ENCODE measurements at regions not wholly inside any gene's neighbourhood (a gene's known extent, or its start where the extent isn't known, plus 50 kb on each side); places are given as distances from the start of the nearest gene placed in this dataset.

DNA sequence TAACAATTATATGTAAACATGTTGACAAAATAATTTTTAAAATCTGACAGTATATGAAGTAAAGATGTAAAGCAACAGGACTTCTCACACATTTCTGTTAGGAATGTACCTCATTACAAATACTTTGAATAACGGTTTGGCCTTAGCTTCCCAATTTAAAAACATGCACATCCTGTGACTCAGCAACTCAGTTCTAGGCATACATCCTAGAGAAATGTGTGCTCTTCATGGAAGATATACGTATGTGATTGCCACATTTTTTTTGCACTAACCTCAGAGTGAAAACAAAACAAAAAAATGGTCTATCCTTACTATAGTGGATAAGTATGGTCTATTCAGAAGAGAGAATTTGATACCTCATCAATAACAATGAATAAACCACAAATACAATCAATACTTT is 314.6 kb downstream of the LIG4 start:
- Histone ChIP-seq H3K9me3 (no peaks in the 10 kb centered on the region), H3K27me3 (replicated peaks; ENCODE audit: insufficient read depth) (no peaks in the 10 kb centered on the region), H3K4me3 (no peak overlapping the region), H3K36me3 (no peaks in the 10 kb centered on the region), H3K27ac (no peak overlapping the region), H3K4me1 (ENCODE audit: control insufficient read depth in 1 of 2, low read depth in 2 of 2) (no peaks in the 10 kb centered on the region)
- TF ChIP-seq, protein P1, sequence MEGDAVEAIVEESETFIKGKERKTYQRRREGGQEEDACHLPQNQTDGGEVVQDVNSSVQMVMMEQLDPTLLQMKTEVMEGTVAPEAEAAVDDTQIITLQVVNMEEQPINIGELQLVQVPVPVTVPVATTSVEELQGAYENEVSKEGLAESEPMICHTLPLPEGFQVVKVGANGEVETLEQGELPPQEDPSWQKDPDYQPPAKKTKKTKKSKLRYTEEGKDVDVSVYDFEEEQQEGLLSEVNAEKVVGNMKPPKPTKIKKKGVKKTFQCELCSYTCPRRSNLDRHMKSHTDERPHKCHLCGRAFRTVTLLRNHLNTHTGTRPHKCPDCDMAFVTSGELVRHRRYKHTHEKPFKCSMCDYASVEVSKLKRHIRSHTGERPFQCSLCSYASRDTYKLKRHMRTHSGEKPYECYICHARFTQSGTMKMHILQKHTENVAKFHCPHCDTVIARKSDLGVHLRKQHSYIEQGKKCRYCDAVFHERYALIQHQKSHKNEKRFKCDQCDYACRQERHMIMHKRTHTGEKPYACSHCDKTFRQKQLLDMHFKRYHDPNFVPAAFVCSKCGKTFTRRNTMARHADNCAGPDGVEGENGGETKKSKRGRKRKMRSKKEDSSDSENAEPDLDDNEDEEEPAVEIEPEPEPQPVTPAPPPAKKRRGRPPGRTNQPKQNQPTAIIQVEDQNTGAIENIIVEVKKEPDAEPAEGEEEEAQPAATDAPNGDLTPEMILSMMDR (IDR thresholded peaks at IDR 0.05), result no peak
- no peak for ATAC-seq (ENCODE audit: insufficient number of reproducible peaks, low FRiP score, low read depth)
- DNase-seq (ENCODE audit: low spot score), result no peak

DNA sequence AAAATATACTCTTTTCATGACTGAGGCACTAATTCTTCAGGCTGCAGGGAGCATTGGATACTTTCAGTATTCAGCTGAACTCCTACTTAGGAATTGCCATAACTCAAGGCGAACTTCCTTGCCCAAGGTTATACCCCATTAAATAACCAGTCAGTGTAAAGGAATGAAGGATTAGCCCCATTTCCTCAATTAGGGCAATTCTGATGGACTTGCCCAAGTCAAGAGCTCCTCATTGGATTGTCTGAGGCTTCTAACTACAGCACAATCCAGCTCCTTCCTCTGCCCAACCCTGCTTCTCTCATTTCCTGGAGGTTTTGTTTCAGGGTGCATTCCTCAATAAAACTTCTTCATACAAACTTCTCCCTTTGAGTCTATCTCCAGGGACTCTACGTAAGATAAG is 329.2 kb downstream of the LIG4 start:
- ATAC-seq (ENCODE audit: insufficient number of reproducible peaks, low FRiP score, low read depth), result no peak
- Histone ChIP-seq H3K27me3 (replicated peaks; ENCODE audit: insufficient read depth) (no peaks in the 10 kb centered on the region), H3K36me3 (no peaks in the 10 kb centered on the region), H3K4me3 (no peak overlapping the region), H3K4me1 (ENCODE audit: control insufficient read depth in 1 of 2, low read depth in 2 of 2) (no peaks in the 10 kb centered on the region), H3K27ac (no peak overlapping the region), H3K9me3 (no peaks in the 10 kb centered on the region)
- DNase-seq (ENCODE audit: low spot score), result no peak
- TF ChIP-seq, protein P1 (IDR thresholded peaks at IDR 0.05), result no peak

DNA sequence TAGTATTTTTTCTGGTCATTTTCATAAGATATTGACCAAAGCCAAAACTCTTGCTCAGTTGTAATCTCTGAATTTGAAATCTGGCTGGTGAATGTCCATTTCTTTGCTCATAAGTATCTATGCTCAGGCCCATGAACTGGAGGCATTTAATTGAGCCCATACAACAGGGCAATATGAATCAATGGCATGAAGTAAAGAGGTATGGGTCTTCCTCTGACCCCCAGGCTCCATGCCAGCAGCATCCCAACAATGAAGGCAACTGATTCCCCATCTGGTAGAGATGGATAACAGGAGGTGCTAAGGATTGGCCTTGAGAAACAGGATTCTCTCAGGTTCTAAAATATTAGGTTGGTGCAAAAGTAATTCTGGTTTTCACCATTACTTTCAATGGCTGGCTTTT is 330.8 kb downstream of the LIG4 start:
- Histone ChIP-seq H3K4me1 (ENCODE audit: control insufficient read depth in 1 of 2, low read depth in 2 of 2) (no peaks in the 10 kb centered on the region), H3K9me3 (no peaks in the 10 kb centered on the region), H3K4me3 (no peak overlapping the region), H3K27ac (no peak overlapping the region), H3K27me3 (replicated peaks; ENCODE audit: insufficient read depth) (no peaks in the 10 kb centered on the region), H3K36me3 (no peaks in the 10 kb centered on the region)
- TF ChIP-seq, protein P1 (IDR thresholded peaks at IDR 0.05), result no peak
- no peak for DNase-seq (ENCODE audit: low spot score)
- ATAC-seq (ENCODE audit: insufficient number of reproducible peaks, low FRiP score, low read depth), result no peak

DNA sequence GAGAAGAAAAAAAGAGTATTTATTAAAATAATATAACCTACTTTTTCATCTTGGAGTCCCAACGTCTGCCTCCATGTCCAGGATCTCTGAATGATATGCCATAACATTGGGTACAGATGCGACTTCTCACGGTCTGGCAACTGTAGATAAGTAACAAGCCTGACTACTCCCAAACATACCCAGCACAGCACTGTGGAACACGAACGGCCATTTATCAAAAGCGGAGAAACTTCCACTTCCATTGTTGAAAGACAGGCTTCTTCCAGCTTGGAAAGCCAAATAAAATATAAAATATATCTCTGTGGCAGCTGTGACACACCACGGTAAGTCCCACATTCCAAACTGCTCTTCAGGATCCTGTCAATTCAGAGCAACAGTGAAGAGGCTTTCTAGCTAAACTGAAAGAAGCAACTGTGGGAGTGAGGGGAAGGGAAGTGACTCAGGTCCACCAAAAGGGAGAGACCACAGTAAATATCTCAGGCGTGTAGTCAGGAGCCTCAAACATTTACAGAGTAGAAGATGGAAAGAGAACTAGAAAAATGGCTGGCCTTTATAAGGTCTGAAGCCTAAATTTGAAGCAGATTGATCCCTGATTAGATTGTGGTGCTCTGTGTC is 331.7 kb downstream of the LIG4 start:
- H3K9me3 ChIP-seq, result no peaks in the 10 kb centered on the region
- no peak overlapping the region for H3K4me3 ChIP-seq
- DNase-seq (ENCODE audit: low spot score), result no peak
- H3K36me3 ChIP-seq, result no peaks in the 10 kb centered on the region
- no peaks in the 10 kb centered on the region for H3K27me3 ChIP-seq (replicated peaks; ENCODE audit: insufficient read depth)
- no peak for ATAC-seq (ENCODE audit: insufficient number of reproducible peaks, low FRiP score, low read depth)
- no peak overlapping the region for H3K27ac ChIP-seq
- no peaks in the 10 kb centered on the region for H3K4me1 ChIP-seq (ENCODE audit: control insufficient read depth in 1 of 2, low read depth in 2 of 2)
- TF ChIP-seq, protein P1 (IDR thresholded peaks at IDR 0.05), result no peak

DNA sequence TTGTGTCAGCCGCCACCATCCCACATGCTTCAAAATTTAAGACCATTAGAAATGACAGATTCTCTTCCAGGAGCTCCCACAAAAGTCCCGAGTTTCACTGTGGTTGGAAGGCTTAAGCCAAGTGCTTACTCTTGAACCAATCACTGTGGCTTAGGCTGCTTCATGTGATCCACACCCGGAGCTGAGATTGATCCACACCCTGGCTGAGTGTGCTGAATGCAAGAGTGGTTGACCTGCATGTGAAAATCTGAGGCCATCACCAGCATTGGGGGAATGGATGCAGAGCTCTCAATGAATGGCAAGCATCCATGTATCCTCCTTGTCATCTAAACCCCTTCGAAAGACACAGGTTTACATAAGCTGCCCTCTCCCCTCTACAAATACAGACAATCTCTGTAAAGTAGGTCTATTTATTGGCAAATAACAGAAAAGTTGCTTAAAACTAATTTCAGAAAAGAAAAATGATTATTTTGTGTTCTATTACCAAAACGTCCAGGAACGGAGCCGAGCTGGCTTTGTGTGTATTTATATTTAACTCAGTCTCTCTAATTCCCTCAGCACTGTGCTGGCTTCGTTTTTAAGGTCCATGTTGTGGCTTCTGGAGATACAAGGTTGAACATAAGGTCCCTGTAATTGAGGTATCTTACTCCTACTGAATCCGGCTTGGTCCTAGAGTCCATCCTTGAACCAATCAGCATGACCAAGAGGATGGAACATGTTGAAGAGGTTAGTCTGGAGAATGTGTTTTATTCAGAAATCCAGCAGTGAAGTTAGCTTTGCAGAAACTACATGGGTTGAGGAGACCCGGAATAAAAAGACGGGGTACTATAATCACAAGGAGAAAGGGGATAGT is 332.4 kb downstream of the LIG4 start:
- H3K4me1 ChIP-seq (ENCODE audit: control insufficient read depth in 1 of 2, low read depth in 2 of 2), result no peaks in the 10 kb centered on the region
- no peak for ATAC-seq (ENCODE audit: insufficient number of reproducible peaks, low FRiP score, low read depth)
- H3K9me3 ChIP-seq, result no peaks in the 10 kb centered on the region
- H3K27me3 ChIP-seq (replicated peaks; ENCODE audit: insufficient read depth), result no peaks in the 10 kb centered on the region
- no peak overlapping the region for H3K27ac ChIP-seq
- H3K4me3 ChIP-seq, result no peak overlapping the region
- no peak for DNase-seq (ENCODE audit: low spot score)
- TF ChIP-seq, protein P1 (IDR thresholded peaks at IDR 0.05), result no peak
- no peaks in the 10 kb centered on the region for H3K36me3 ChIP-seq
